Testis (tissue), 2 donors: ENCODE measurements at regions not wholly inside any gene's neighbourhood (a gene's known extent, or its start where the extent isn't known, plus 50 kb on each side); places are given as distances from the start of the nearest gene placed in this dataset.

Source experiments
- DNase-seq: peaks from one replicate; pipeline ENCODE4 v3.0.0-alpha.2; 2019
- H3K27ac ChIP-seq, 2 donors: fragments of 200-600 bp; sonication (generic); one replicate each; pipeline ENCODE4 v1.5.1; 2019
- H3K27me3 ChIP-seq: fragments of 200-600 bp; sonication (generic); one replicate; pipeline ENCODE4 v1.5.1; 2019
- H3K36me3 ChIP-seq: fragments of 200-600 bp; sonication (generic); one replicate; pipeline ENCODE4 v1.5.1; 2017; ENCODE audit warnings: low read depth; ENCODE audit errors: missing control alignments
- H3K4me1 ChIP-seq: fragments of 200-600 bp; sonication (generic); one replicate; pipeline ENCODE4 v1.5.1; 2019
- H3K4me3 ChIP-seq, 2 donors: fragments of 200-600 bp; sonication (generic); one replicate each; pipeline ENCODE4 v1.5.1; 2017 to 2019
- H3K9me3 ChIP-seq: fragments of 200-600 bp; sonication (generic); one replicate; pipeline ENCODE4 v1.5.1; 2017
- POLR2A ChIP-seq: fragments of 450-650 bp; IDR thresholded peaks from one replicate; pipeline ENCODE4 v1.6.1; 2017; ENCODE audit warnings: antibody characterized with exemption, mild to moderate bottlenecking, moderate library complexity
- WGBS, 2 donors: methylation state at CpG; one replicate each; pipeline ENCODE4 v1.1.5; 2018; 5-methylcytosine and 5-hydroxymethylcytosine counted together
- intact Hi-C: fragments of 100-400 bp; cut with DNase I; formaldehyde crosslinking; loops from one replicate; pipeline ENCODE4 v1.15.1; 2023; ENCODE audit warnings: low total_unique reads
- TF ChIP-seq, protein P1 (sequence below), 3 experiments: fragments of 450-650 bp in 2 of 3; fragments of 200-600 bp in 1 of 3; sonication (generic) in 1 of 3; IDR thresholded peaks; one replicate each; pipeline ENCODE4 v1.5.1; 2016 to 2019; ENCODE audit warnings: antibody characterized with exemption in 3 of 3, mild to moderate bottlenecking in 2 of 3, moderate library complexity in 1 of 3

- no peak overlapping the region for H3K27ac ChIP-seq
- H3K4me3 ChIP-seq: no peak overlapping the region
- 52 to 67% methylated on average over 2 of the region's 2 CpGs for WGBS, 2 donors
- TF ChIP-seq POLR2A: no peak
- TF ChIP-seq, protein P1, sequence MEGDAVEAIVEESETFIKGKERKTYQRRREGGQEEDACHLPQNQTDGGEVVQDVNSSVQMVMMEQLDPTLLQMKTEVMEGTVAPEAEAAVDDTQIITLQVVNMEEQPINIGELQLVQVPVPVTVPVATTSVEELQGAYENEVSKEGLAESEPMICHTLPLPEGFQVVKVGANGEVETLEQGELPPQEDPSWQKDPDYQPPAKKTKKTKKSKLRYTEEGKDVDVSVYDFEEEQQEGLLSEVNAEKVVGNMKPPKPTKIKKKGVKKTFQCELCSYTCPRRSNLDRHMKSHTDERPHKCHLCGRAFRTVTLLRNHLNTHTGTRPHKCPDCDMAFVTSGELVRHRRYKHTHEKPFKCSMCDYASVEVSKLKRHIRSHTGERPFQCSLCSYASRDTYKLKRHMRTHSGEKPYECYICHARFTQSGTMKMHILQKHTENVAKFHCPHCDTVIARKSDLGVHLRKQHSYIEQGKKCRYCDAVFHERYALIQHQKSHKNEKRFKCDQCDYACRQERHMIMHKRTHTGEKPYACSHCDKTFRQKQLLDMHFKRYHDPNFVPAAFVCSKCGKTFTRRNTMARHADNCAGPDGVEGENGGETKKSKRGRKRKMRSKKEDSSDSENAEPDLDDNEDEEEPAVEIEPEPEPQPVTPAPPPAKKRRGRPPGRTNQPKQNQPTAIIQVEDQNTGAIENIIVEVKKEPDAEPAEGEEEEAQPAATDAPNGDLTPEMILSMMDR (IDR thresholded peaks at IDR 0.05): no peak
- intact Hi-C loops: no loop called here
- H3K36me3 ChIP-seq: no peaks in the 10 kb centered on the region
- no peak for DNase-seq
- no peaks in the 10 kb centered on the region for H3K27me3 ChIP-seq
- no peaks in the 10 kb centered on the region for H3K9me3 ChIP-seq
- no peaks in the 10 kb centered on the region for H3K4me1 ChIP-seq
Observed at GRCh38 chr16:75947626-75948239, 221.4 kb upstream of the CPHXL start.

GRCh38 chr16:75948441-75948840, 222.2 kb upstream of the CPHXL start:
- Histone ChIP-seq H3K4me3 (no peak overlapping the region), H3K4me1 (no peaks in the 10 kb centered on the region), H3K9me3 (no peaks in the 10 kb centered on the region), H3K27me3 (no peaks in the 10 kb centered on the region), H3K27ac (no peak overlapping the region), H3K36me3 (no peaks in the 10 kb centered on the region)
- DNase-seq: no peak
- intact Hi-C loops: no loop called here
- TF ChIP-seq POLR2A: no peak
- TF ChIP-seq, protein P1 (IDR thresholded peaks at IDR 0.05): no peak
- WGBS, 2 donors: 52 to 57% methylated on average over 2 of the region's 2 CpGs

- Histone ChIP-seq H3K4me1 (no peaks in the 10 kb centered on the region), H3K9me3 (no peaks in the 10 kb centered on the region), H3K27ac (no peak overlapping the region), H3K27me3 (no peaks in the 10 kb centered on the region), H3K36me3 (no peaks in the 10 kb centered on the region), H3K4me3 (no peak overlapping the region)
- TF ChIP-seq, protein P1 (IDR thresholded peaks at IDR 0.05): no peak
- TF ChIP-seq POLR2A: no peak
- intact Hi-C loops: no loop called here
- DNase-seq: no peak
- 83 to 92% methylated on average over 3 of the region's 3 CpGs for WGBS, 2 donors
Observed at GRCh38 chr16:75948886-75949285, 222.6 kb upstream of the CPHXL start.

DNA sequence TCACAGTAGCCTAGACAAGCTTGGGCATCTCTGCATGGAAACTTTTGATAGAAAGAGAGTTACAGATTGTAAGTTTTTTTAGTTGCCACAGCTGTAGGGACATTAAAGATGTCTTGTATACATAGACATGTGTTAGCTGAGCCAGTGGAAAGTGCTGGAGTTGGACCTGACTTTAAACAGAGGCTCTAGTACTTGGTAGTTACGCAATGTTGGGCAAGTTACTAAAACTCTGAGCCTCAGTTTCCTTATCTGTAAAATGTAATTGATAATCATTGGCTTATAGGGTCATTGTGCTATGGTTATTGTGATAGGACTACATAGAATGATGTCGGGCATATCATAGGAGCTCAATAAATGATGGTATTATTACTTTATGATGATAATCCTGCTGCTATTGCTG, 225.8 kb upstream of the CPHXL start:
- no peak overlapping the region for H3K27ac ChIP-seq
- H3K27me3 ChIP-seq: no peaks in the 10 kb centered on the region
- no peaks in the 10 kb centered on the region for H3K36me3 ChIP-seq
- WGBS, 2 donors: 95 to 96% methylated on average over 2 of the region's 2 CpGs
- TF ChIP-seq, protein P1 (IDR thresholded peaks at IDR 0.05): no peak
- TF ChIP-seq POLR2A: no peak
- intact Hi-C loops: no loop called here
- H3K9me3 ChIP-seq: no peaks in the 10 kb centered on the region
- H3K4me1 ChIP-seq: no peaks in the 10 kb centered on the region
- H3K4me3 ChIP-seq: no peak overlapping the region
- DNase-seq: no peak

DNA sequence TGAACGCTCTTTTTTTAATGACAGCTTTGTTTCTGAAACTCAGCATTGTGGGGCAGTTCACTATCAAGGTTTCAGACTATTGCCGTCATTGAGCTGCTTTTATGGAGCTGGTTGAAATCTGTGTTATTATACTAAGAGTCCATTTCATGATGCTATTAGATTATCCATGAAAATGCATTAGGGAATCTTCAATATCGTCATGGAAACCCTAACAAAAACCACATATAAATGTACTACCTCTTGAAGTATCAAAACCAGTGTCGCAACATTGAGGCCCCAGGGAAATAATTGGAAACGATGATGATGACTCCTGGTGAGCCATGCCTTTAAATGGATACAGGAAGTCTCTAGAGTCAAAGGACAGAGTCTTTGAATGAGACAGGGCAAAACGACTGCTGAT, 231.6 kb upstream of the CPHXL start:
- 83 to 85% methylated on average over 6 of the region's 6 CpGs for WGBS, 2 donors
- no peaks in the 10 kb centered on the region for H3K36me3 ChIP-seq
- DNase-seq: no peak
- TF ChIP-seq POLR2A: no peak
- TF ChIP-seq, protein P1 (IDR thresholded peaks at IDR 0.05): no peak
- no peak overlapping the region for H3K27ac ChIP-seq
- H3K9me3 ChIP-seq: no peaks in the 10 kb centered on the region
- no peaks in the 10 kb centered on the region for H3K4me1 ChIP-seq
- H3K4me3 ChIP-seq: no peak overlapping the region
- intact Hi-C loops: no loop called here
- no peaks in the 10 kb centered on the region for H3K27me3 ChIP-seq
